ENCODE measurements at regions not wholly inside any gene's neighbourhood (a gene's known extent, or its start where the extent isn't known, plus 50 kb on each side); places are given as distances from the start of the nearest gene placed in this dataset.
"Not testable (repeated sequence)": the region's sequence is repeated elsewhere in the genome, so short reads cannot be mapped to it uniquely, and the experiment has no call there.

DNA sequence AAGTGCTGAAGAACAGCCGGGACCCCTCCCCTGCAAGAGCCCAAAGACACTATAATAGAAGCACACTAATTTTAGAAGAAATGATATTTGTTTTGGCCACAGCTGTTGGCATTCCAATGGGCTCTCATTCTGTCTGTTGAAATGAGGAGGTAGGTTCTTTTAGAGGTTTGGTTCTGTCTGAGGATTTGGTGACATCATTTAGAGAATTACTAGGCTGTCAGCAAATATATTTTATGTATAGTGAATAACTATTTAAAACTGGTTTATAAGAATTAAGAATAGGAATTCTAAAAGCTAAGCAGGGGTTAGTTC, 200.7 kb upstream of the SLC38A2 start:
- DNase-seq (ENCODE audit: low read depth in 2 of 2) = no peak

DNA sequence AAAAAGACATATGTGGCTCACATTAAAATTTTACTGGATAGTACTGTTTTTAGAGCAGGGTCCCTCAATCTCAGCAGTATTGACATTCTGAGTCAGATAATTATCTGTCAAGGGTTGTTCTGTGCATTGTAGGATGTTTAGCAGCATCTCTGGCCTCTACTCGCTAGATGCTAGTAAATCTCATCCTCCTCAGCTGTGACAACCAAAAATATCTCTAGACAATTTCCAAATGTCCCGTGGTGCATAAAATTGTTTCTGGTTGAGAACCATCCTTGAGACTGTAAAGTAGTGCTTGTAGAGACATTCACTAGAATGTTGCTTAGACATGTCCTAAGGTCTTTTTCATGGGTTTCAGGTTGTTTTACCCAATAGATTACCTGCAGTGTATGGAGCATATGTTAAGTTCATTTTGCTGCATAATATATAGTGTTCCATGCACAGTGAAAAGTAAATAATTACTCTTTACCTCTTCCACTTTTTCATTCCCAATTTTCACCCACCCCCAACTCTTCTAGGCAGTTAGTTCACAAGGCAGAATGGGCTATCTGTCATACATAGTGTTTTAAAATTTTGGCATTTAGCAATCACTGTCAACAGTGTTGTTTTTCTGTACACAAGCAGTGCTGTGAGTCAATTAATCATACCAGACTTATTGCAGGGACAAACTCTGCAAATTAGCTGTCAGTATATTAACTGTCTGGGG, 200.2 kb upstream of the SLC38A2 start:
- no peak for DNase-seq (ENCODE audit: low read depth in 2 of 2)

- no peak for DNase-seq (ENCODE audit: low read depth in 2 of 2)
Observed at GRCh38 chr12:46571608-46572007, 199.0 kb upstream of the SLC38A2 start.

GRCh38 chr12:46569826-46570439, 197.4 kb upstream of the SLC38A2 start:
- no peak for DNase-seq (ENCODE audit: low read depth in 2 of 2)

DNA sequence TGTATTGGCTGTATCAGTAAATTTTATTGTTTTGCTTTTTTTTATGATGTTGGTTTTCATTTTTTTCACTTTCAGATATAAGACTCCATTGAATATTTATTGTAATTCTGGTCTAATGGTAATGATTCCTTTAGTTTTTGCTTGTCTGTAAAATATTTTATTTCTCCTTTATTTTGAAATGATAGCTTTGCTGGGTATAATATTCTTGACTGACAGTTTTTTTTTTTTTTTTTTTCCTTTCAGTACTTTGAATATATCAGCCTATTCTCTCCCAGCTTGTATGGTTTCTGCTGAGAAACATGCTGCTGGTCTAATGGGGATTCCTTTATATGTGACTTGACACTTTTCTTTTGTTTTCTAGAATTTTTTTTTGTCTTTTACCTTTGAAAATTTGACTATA, 195.1 kb upstream of the SLC38A2 start:
- no peak for DNase-seq (ENCODE audit: low read depth in 2 of 2)

DNA sequence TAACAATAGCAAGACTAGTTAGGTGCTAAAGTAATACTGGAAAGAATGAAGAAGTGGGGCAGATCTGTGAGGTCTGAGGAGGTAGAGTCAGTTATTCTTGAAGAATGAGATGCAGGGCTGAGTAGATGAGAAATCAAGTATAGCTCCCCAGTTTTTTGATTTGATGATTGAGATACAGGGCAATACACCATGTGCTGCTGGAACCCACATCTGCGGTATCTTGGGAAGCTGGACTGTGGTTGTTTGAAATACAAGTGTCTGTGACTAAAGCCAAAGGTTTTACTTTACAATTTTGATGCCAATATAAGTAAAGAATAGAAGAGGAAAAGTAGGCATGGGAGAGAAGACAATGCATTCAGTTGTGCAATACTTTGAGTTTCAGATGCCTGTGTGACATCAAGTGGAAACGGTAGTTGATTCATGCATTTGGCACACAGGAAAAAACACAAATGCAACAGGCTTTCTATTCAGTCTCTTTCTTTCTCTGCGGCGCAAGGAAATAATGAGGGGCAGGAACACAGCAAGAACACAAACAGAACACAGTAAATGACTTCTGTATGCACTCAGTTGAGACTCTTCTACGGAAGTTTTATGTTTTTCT, 190.2 kb upstream of the SLC38A2 start:
- DNase-seq (ENCODE audit: low read depth in 2 of 2) = no peak

GRCh38 chr12:46561769-46562624, 189.4 kb upstream of the SLC38A2 start:
- not testable (repeated sequence) for DNase-seq (ENCODE audit: low read depth in 2 of 2)

DNA sequence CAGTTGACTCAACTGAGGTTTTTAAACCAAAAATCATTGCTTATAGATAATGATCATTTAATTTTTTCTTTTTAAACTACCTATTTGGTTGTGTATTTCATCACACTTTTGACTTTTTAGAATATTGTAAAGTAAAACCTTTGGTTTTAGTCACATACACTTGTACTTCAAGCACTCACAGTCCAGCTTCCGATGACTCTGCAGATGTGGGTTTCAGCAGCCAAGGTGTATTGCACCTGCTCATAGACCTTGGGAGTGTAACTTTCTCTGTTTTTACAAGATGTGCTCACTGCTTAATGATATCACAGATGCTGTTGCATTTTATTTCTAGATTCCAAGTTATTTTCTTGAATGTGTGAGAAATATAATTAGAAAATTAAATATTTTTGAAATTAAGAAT, 188.3 kb upstream of the SLC38A2 start:
- DNase-seq (ENCODE audit: low read depth in 2 of 2) = no peak

DNA sequence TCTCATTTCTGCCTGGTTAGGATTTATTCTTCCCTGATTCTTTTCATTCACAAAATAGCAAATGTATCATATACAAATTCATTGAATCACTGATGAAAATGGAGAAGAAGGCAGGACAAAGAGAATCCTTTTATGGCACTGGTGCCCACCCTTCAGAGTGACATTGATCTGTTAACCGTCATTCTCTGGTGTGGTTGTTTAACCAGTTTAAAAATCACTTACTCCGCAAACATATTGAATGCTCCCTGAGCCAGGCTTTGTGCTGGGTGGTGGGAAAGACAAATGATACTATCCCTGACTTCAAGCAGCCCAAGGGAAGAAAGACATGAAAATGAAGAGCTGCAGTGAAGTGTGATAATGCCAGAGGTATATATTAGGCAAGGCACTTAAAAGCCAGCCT, 187.5 kb upstream of the SLC38A2 start:
- DNase-seq (ENCODE audit: low read depth in 2 of 2) = no peak

DNA sequence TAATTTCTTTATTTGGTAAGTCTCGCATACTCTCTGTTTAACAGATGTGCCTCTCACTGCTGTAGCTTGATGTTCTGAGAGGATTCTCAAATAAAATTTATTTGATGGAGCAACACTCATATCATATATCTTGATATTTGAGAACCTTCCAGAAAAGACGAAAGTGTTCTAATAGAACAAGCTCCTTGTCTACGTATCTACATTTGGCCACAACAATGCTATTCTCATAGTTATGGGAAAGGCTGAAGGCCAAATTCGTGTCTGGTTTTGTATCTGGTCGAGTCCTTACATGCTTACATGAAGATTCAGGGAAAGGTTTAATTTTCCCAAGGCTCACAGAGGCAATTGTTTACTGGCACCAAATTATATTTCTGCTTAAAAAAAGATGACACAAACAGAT, 186.7 kb upstream of the SLC38A2 start:
- no peak for DNase-seq (ENCODE audit: low read depth in 2 of 2)

DNA sequence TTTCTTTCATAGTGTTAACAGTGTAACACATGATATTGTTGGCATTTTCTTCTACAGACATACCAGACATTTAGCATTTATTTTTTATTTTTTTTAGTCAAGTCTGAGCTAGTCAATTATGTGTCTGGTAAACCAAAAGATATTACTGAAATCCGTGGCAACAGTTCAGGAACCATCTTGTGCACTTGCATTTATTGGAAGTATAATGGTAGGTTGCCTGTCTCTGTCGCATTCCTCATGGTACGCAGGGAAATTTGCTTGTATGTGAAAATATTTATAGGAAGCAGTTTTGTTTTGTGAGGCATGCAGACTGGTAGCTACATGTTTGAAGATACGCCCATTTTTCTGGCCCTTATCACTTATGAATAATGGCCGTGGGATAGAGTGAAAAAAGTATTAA, 186.1 kb upstream of the SLC38A2 start:
- no peak for DNase-seq (ENCODE audit: low read depth in 2 of 2)

DNA sequence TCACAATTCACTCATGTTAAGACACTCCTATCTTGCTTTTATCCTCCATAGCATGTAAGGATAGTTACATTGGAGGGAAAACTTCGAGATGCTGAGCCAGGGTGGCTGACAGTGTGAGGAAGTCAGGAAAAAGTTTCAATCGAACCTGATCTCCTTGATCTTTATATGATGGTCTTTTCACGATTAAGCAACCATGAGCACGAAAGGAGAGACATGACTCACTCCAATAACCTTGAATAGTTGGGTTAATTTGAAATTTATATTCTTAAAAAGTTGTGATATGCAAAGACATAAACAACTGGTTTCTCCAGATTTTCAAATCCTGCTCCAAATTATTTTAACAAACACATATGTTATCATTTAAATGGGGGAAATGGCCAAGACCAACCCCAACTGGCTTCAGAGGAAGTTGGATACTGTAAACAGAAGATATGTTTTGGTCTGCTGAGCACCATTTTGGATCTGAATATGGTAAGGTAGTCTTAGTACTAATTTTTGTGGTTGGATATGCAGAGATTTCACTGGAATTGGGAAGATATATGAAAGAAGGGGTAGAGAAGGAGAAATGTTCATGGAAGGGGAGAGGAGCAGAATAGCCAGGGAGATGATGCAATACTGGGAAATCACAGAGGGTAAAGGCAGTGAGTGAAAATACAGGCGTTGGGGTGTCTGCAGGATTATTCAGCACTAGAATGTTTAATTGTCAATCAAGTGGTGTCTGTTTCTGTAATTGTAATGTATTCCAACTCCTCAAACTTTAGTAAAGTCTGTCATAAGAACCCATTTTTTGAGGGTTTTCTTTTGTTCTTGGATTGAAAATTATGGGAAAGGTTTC, 185.2 kb upstream of the SLC38A2 start:
- no peak for DNase-seq (ENCODE audit: low read depth in 2 of 2)

DNA sequence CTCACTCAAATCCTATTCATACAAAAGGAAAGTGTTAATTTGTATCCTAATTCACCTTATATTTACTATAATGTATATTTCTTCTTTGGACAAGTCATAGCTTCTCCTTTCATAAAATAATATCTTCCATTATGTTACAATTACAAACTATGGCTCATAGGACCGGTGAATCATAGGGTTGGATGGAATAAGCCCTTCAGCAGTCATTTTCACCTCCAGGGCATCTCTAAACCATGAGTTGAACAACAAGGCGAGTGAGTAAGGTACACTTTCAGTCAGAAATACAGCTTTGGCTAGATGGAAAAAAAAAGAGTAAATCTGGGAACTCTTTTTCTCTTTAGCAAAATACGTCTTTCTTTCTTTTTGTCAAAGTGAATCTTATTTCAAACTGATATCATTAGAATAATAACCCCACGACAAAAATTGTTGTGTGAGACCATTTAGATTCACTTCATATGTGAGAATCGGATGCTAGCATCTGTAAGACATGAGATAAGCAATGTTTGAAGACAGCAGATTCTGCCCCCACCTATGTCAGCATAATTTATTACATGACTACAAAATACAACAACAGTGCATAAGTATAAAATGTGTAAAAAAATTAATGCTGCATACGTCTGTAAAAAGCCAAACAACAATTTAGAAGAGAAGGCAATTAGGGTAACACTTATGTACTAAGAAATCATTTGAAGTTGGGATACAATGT, 184.4 kb upstream of the SLC38A2 start:
- DNase-seq (ENCODE audit: low read depth in 2 of 2) = no peak

GRCh38 chr12:46556105-46556559, 183.6 kb upstream of the SLC38A2 start:
- DNase-seq (ENCODE audit: low read depth in 2 of 2) = no peak

DNA sequence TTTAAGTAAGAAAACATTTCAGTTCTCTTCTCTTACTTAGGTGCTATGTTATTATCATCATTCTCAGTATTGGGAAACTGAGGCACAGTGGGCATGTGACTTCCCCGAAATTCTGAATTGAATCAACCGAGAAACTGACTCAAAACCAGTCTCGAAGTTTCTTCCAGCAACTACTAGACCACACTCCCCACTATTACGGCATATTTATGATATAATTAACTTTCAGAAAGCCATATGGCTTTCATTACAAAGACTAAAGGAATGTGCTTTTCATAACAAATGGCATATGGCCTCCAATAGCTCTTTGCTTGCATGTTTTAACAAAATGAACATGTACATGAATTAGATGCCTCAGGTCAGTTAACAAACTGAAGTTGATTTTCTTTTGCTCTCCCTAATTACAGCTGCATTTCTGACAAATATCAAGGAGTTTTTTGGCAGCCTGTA, 182.9 kb upstream of the SLC38A2 start:
- no peak for DNase-seq (ENCODE audit: low read depth in 2 of 2)

DNA sequence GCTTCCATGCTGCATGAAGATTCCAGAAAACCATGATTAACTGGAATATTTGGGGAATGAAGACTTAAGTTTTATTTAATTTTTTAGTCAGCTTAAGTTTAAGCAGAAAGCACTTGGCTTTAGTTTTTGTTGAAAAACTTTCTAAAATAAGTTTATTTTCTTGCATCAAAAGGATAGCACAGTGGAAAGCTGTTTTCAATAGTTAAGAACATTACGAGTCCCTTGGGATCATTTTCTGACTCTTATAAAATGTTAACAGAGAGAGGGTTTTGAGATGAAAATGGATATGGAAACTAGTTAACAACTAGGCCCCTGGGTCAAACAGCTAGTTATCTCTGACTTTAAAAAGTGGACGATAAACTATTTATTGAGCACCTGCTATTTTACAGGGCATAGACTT, 181.9 kb upstream of the SLC38A2 start:
- DNase-seq (ENCODE audit: low read depth in 2 of 2) = no peak

GRCh38 chr12:46553911-46554310, 181.3 kb upstream of the SLC38A2 start:
- DNase-seq (ENCODE audit: low read depth in 2 of 2) = no peak

GRCh38 chr12:46553266-46553665, 180.7 kb upstream of the SLC38A2 start:
- no peak for DNase-seq (ENCODE audit: low read depth in 2 of 2)

- no peak for DNase-seq (ENCODE audit: low read depth in 2 of 2)
Observed at GRCh38 chr12:46550266-46550879, 177.8 kb upstream of the SLC38A2 start.

GRCh38 chr12:46549527-46550265, 177.1 kb upstream of the SLC38A2 start:
- DNase-seq (ENCODE audit: low read depth in 2 of 2) = peak; percentile 30 to 43

Measured in stimulated activated CD4-positive, alpha-beta T cell treated with anti-CD3 and anti-CD28 coated beads, Interleukin-15, amount 100 ng/mL, for 48 hours (primary cell).